ENCODE measurements at regions not wholly inside any gene's neighbourhood (a gene's known extent, or its start where the extent isn't known, plus 50 kb on each side); places are given as distances from the start of the nearest gene placed in this dataset.
"Not testable (repeated sequence)": the region's sequence is repeated elsewhere in the genome, so short reads cannot be mapped to it uniquely, and the experiment has no call there.

DNA sequence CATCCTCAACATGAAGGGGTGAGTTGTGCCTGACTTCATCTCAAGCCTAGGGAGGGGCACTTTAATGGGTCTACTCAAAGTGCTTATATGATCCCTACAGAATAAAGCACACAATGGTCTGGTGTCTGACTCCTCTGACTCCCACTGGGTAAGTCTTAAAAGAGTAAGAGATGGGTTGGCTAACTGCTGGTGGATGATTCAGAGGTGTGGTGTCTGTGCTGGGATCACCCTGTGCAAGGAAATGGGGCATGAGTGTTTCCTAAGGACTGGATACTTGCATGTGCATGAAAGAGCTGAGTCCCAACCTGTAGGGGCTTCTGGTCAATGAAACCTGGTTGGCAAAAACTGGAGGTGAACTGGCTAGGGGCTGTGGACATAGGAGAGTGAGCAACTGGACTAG is 158.8 kb downstream of the IL20RB start:
- Histone ChIP-seq H3K4me1 (ENCODE audit: control insufficient read depth, insufficient read depth, low read length) (no peaks in the 10 kb centered on the region; the same call in 1 of the 2 replicates), H3K4me3 (ENCODE audit: low read depth, low read length) (no peak overlapping the region), H3K36me3 (ENCODE audit: control insufficient read depth, insufficient read depth, low read length) (no peaks in the 10 kb centered on the region), H3K9me3 (ENCODE audit: control insufficient read depth, insufficient read depth, low read length) (no peaks in the 10 kb centered on the region), H3K27ac (ENCODE audit: low read depth, low read length) (no peak overlapping the region), H3K9ac (ENCODE audit: low read depth, low read length) (no peak overlapping the region), H3K27me3 (ENCODE audit: control insufficient read depth, insufficient read depth, low read length) (no peaks in the 10 kb centered on the region)

DNA sequence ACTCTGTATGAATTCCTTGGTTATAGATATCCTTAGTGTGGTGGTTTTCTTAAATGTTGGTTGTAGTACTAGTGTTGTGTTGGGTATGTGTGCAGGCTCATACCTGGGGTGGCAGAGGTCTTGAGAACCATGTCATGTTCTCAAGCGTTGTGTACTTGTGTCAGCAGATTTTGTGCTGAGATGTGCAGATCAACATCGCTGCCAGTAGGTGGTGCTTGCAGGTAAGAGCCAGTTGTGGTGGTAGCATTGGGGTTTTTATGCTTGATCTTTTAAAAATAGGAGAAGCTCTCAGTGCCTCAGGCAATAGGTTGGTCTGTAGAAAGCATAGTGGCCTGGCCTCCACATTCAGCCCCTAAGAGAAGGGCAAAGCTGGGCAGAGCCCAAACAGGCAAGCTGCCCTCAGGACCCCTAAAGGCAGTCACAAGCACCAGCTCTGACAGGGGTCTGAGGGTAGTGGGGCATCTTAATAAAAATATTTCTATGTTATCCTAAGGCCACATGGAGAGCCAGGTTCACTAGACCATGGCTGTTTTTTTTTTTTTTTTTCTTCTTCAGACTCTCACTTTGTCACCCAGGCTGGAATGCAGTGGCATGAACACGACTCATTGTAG is 164.0 kb downstream of the IL20RB start:
- H3K27me3 ChIP-seq (ENCODE audit: control insufficient read depth, insufficient read depth, low read length), result no peaks in the 10 kb centered on the region
- no peak overlapping the region for H3K4me3 ChIP-seq (ENCODE audit: low read depth, low read length)
- H3K27ac ChIP-seq (ENCODE audit: low read depth, low read length), result no peak overlapping the region
- H3K9me3 ChIP-seq (ENCODE audit: control insufficient read depth, insufficient read depth, low read length), result no peaks in the 10 kb centered on the region
- no peaks in the 10 kb centered on the region for H3K36me3 ChIP-seq (ENCODE audit: control insufficient read depth, insufficient read depth, low read length)
- no peak overlapping the region for H3K9ac ChIP-seq (ENCODE audit: low read depth, low read length)
- H3K4me1 ChIP-seq (ENCODE audit: control insufficient read depth, insufficient read depth, low read length), result no peaks in the 10 kb centered on the region

DNA sequence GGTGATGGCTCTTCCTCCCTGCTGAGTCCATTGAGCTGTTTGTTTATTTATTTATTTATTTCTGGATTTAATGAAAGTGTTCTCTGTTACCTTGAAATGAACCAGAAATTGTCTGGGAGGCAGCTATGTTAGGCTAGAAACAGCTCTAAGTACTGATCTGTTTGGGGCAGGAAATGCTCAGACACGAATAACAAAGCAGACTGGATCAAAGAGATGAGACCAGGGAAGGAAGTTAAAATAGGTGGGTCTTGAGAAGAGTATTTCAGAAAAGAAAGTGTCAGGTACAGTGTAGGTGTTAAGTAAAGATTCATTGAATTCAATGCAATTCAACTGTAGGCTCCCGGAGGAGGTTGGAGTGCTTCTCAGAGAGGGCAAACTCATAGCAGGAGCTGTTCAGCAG is 173.3 kb downstream of the IL20RB start:
- no peaks in the 10 kb centered on the region for H3K27me3 ChIP-seq (ENCODE audit: control insufficient read depth, insufficient read depth, low read length)
- H3K36me3 ChIP-seq (ENCODE audit: control insufficient read depth, insufficient read depth, low read length), result no peaks in the 10 kb centered on the region
- peaks cover 12% of the 10 kb centered on the region for H3K4me1 ChIP-seq (ENCODE audit: control insufficient read depth, insufficient read depth, low read length)
- no peak overlapping the region for H3K27ac ChIP-seq (ENCODE audit: low read depth, low read length)
- no peak overlapping the region for H3K9ac ChIP-seq (ENCODE audit: low read depth, low read length)
- H3K4me3 ChIP-seq (ENCODE audit: low read depth, low read length), result no peak overlapping the region
- H3K9me3 ChIP-seq (ENCODE audit: control insufficient read depth, insufficient read depth, low read length), result no peaks in the 10 kb centered on the region

DNA sequence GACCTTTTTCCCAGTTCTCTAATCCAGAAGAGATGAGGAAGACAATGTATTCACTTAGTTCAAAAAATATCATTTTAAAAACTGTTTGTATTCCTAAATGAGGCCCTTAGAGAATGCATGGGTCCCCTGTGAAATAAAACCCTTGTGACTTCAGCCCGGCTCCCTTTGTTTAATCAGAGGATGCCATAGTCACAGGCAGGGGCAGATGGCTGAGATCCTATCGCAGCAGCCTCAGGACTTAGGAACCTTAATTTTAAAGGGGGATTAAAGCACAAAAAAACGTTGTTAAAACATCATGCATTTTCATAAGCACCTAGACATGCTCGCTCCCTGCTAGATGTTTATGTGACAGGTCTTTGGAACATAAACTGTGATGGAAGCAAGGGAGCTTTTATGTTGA is 176.6 kb downstream of the IL20RB start:
- no peak overlapping the region for H3K9ac ChIP-seq (ENCODE audit: low read depth, low read length)
- no peaks in the 10 kb centered on the region for H3K27me3 ChIP-seq (ENCODE audit: control insufficient read depth, insufficient read depth, low read length)
- H3K9me3 ChIP-seq (ENCODE audit: control insufficient read depth, insufficient read depth, low read length), result no peaks in the 10 kb centered on the region
- H3K4me3 ChIP-seq (ENCODE audit: low read depth, low read length), result no peak overlapping the region
- H3K27ac ChIP-seq (ENCODE audit: low read depth, low read length), result no peak overlapping the region
- no peaks in the 10 kb centered on the region for H3K36me3 ChIP-seq (ENCODE audit: control insufficient read depth, insufficient read depth, low read length)
- peaks cover 12% of the 10 kb centered on the region for H3K4me1 ChIP-seq (ENCODE audit: control insufficient read depth, insufficient read depth, low read length)

DNA sequence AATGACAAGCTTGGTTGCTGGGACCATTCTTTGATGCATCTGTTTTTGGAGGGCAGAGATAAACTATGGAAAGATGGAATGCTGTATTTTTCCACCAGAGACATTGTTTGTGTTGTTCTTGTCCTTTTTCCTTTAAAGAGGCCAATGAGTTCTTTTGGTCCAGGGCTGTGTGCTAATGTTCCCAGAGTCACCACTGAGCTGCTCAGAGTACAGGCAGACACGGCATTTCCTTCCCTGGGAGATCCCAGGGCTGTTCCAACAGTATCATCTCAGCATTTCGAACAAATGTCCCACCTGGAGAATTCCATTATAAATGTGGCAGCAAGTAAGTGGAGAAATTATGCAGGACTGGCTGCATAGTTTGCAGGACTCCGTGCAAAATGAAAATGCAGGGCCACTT is 190.6 kb downstream of the IL20RB start:
- no peaks in the 10 kb centered on the region for H3K27me3 ChIP-seq (ENCODE audit: control insufficient read depth, insufficient read depth, low read length)
- no peak overlapping the region for H3K4me3 ChIP-seq (ENCODE audit: low read depth, low read length)
- peaks cover 13% of the 10 kb centered on the region for H3K4me1 ChIP-seq (ENCODE audit: control insufficient read depth, insufficient read depth, low read length)
- no peaks in the 10 kb centered on the region for H3K9me3 ChIP-seq (ENCODE audit: control insufficient read depth, insufficient read depth, low read length)
- H3K9ac ChIP-seq (ENCODE audit: low read depth, low read length), result no peak overlapping the region
- H3K36me3 ChIP-seq (ENCODE audit: control insufficient read depth, insufficient read depth, low read length), result no peaks in the 10 kb centered on the region
- H3K27ac ChIP-seq (ENCODE audit: low read depth, low read length), result no peak overlapping the region

DNA sequence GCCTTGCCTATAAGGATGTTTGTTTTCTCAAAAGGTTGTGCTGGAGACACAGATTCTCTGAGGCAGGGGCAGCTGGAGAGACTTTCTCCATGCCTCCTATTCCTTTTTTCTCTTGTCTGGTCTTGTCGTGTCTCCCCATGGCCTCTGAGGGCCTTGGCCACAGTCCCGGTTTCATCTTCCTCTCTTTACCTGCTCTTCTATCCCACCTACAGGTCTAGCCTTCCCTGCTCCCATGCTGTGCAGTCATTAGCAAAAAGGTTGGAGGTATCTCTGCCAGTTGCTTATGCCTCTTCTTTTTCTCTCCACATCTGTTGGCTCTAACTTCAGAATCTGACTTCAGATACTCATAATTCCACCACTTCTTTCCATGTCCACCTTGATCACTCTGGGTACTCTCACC is 191.1 kb downstream of the IL20RB start:
- H3K4me3 ChIP-seq (ENCODE audit: low read depth, low read length), result no peak overlapping the region
- no peaks in the 10 kb centered on the region for H3K9me3 ChIP-seq (ENCODE audit: control insufficient read depth, insufficient read depth, low read length)
- H3K36me3 ChIP-seq (ENCODE audit: control insufficient read depth, insufficient read depth, low read length), result no peaks in the 10 kb centered on the region
- no peak overlapping the region for H3K9ac ChIP-seq (ENCODE audit: low read depth, low read length)
- no peak overlapping the region for H3K27ac ChIP-seq (ENCODE audit: low read depth, low read length)
- H3K27me3 ChIP-seq (ENCODE audit: control insufficient read depth, insufficient read depth, low read length), result no peaks in the 10 kb centered on the region
- peaks cover 13% of the 10 kb centered on the region for H3K4me1 ChIP-seq (ENCODE audit: control insufficient read depth, insufficient read depth, low read length)

DNA sequence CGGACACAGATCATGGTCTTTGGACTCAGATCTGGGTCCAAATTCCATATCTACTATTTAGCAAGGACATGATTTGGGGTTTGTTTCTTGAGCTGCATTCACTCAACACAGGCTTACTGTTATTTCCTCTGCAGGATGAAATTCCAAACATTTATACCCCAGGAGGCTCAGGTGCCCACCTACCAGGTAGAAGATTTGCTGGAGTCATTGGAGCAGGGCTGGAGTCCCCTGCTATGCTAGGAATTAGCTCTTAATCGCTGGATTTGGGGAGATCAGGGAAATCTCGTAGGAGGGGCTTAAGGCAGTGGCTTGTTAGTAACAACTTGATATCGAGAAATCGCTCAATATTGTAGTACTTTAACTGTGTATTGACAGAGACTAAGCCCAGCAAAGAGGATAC is 193.0 kb downstream of the IL20RB start:
- H3K36me3 ChIP-seq (ENCODE audit: control insufficient read depth, insufficient read depth, low read length), result no peaks in the 10 kb centered on the region

DNA sequence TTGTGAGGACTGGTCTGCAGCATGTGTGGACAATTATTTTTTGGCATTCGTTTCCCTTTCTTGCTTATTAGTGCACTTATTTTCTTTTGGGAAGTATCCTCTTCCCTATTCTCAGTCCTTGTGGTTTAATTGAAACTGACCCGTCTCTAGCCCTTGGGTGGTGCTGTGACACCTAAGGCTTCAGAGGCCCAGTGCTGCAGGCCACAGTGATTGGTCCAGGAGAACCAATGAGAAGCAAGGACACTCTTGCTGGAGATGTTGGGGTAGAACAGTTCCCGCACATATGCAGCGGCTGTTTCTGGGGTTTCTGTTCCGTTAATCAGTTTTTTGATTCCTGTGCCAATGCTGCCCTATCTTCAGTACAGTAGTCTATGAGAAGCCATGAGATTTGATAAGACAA is 195.3 kb downstream of the IL20RB start:
- H3K9me3 ChIP-seq (ENCODE audit: control insufficient read depth, insufficient read depth, low read length); H3K4me3 ChIP-seq (ENCODE audit: low read depth, low read length); H3K9ac ChIP-seq (ENCODE audit: low read depth, low read length); H3K36me3 ChIP-seq (ENCODE audit: control insufficient read depth, insufficient read depth, low read length); H3K27me3 ChIP-seq (ENCODE audit: control insufficient read depth, insufficient read depth, low read length); H3K27ac ChIP-seq (ENCODE audit: low read depth, low read length): not testable (repeated sequence)
- H3K4me1 ChIP-seq (ENCODE audit: control insufficient read depth, insufficient read depth, low read length), result peaks cover 13% of the 10 kb centered on the region

More for the DNA sequence above, 193.0 kb downstream of the IL20RB start:
- no peaks in the 10 kb centered on the region for H3K9me3 ChIP-seq (ENCODE audit: control insufficient read depth, insufficient read depth, low read length)
- H3K27ac ChIP-seq (ENCODE audit: low read depth, low read length), result no peak overlapping the region
- no peak overlapping the region for H3K9ac ChIP-seq (ENCODE audit: low read depth, low read length)
- H3K4me3 ChIP-seq (ENCODE audit: low read depth, low read length), result no peak overlapping the region
- no peaks in the 10 kb centered on the region for H3K27me3 ChIP-seq (ENCODE audit: control insufficient read depth, insufficient read depth, low read length)
- peaks cover 13% of the 10 kb centered on the region for H3K4me1 ChIP-seq (ENCODE audit: control insufficient read depth, insufficient read depth, low read length)

DNA sequence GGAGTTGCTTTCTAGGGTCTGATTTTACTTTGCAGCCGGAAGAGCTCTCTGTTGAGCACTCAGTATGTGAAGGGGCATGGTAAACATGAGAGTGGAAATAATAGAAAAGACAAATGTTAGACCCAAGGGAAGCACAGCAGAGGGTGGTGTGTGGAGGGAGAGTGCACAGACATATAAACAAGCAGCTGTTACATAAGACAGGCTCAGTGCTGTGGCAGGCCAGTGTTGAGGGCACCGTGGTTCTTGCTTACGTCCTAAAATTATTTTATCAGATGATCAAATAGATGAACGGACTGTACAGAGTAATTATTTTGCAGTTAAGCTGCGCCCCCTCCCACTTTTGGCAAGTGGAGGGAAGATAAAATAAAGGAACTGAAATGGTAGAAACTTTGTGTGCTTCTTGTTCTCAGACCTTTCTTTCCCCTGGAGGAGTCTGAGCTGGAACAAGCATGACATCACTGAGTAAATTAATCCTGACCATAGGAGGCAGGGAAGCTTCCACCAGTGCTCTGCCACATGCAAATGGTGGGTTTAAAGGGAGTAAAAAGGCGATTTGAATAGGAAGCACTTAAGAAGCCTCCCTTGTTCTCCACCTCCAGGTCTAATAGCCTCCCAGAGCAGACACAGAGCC is 205.6 kb downstream of the IL20RB start:
- H3K4me3 ChIP-seq (ENCODE audit: low read depth, low read length), result no peak overlapping the region
- H3K9me3 ChIP-seq (ENCODE audit: control insufficient read depth, insufficient read depth, low read length), result no peaks in the 10 kb centered on the region
- H3K9ac ChIP-seq (ENCODE audit: low read depth, low read length), result no peak overlapping the region
- H3K27me3 ChIP-seq (ENCODE audit: control insufficient read depth, insufficient read depth, low read length), result no peaks in the 10 kb centered on the region
- H3K27ac ChIP-seq (ENCODE audit: low read depth, low read length), result peak overlapping the region; percentile 70
- no peaks in the 10 kb centered on the region for H3K36me3 ChIP-seq (ENCODE audit: control insufficient read depth, insufficient read depth, low read length)
- H3K4me1 ChIP-seq (ENCODE audit: control insufficient read depth, insufficient read depth, low read length), result peaks cover 18% of the 10 kb centered on the region

DNA sequence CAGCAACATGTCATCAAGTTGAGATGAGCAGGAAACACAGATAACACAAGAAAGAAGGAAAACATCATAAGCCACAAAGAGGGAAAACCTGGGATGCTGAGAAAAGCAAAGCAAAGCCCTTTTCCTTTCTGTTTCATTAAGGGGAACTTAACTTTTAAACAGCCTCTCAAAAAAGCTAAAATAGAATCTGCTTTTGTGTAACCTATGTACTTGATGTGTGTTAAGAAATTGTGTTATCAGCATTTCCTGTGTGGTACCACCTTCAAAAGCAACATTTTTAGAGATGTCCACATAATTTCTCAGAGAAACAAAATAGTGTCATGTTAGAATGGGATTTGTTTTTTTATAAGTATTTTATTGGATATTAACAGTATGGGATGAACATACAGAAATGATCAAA is 206.2 kb downstream of the IL20RB start:
- Histone ChIP-seq H3K36me3 (ENCODE audit: control insufficient read depth, insufficient read depth, low read length) (no peaks in the 10 kb centered on the region), H3K9me3 (ENCODE audit: control insufficient read depth, insufficient read depth, low read length) (no peaks in the 10 kb centered on the region), H3K27me3 (ENCODE audit: control insufficient read depth, insufficient read depth, low read length) (no peaks in the 10 kb centered on the region), H3K9ac (ENCODE audit: low read depth, low read length) (no peak overlapping the region), H3K4me1 (ENCODE audit: control insufficient read depth, insufficient read depth, low read length) (peaks cover 18% of the 10 kb centered on the region), H3K4me3 (ENCODE audit: low read depth, low read length) (no peak overlapping the region), H3K27ac (ENCODE audit: low read depth, low read length) (peak overlapping the region; percentile 70)

DNA sequence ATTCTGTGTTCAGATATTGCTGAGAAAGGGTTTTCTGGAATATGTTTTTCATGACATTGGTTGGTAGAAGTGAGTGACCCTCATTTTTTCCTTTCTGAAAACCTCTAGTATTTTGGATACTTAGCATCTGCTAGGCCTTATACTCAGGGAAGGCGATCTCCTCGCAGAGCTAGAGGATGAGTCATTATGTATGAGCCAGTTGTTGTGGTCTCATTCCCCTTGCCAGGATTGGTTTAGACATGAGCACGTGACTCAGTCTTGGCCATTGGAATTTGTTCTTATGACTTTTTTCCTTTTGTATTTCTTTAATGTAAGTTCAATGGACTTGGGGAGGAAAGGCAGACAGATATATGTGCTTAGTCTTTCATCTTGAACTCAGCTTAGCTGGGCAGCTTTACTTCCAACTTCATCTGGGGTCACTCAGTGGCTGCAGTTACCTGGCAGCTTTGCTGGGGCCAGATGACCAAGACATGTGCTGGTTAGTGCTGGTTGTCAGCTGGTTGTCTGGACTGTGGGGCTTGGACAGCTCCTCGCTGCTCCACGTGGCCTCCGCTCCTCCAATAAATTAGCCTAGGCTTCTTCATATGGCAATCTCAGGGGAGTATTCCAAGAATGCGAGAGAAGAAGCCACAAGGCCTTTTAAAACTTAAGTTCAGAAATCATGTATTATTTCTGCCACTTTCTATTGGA is 207.5 kb downstream of the IL20RB start:
- Histone ChIP-seq H3K4me1 (ENCODE audit: control insufficient read depth, insufficient read depth, low read length) (peaks cover 18% of the 10 kb centered on the region), H3K9me3 (ENCODE audit: control insufficient read depth, insufficient read depth, low read length) (no peaks in the 10 kb centered on the region), H3K36me3 (ENCODE audit: control insufficient read depth, insufficient read depth, low read length) (no peaks in the 10 kb centered on the region), H3K4me3 (ENCODE audit: low read depth, low read length) (no peak overlapping the region), H3K27ac (ENCODE audit: low read depth, low read length) (no peak overlapping the region), H3K27me3 (ENCODE audit: control insufficient read depth, insufficient read depth, low read length) (no peaks in the 10 kb centered on the region), H3K9ac (ENCODE audit: low read depth, low read length) (no peak overlapping the region)

Measured in HUES48 (cell line).